IPS-NIHi11 (cell line): ENCODE measurements at regions not wholly inside any gene's neighbourhood (a gene's known extent, or its start where the extent isn't known, plus 50 kb on each side); places are given as distances from the start of the nearest gene placed in this dataset.
"Not testable (repeated sequence)": the region's sequence is repeated elsewhere in the genome, so short reads cannot be mapped to it uniquely, and the experiment has no call there.

ENCODE experiments used
- DNase-seq: peaks from one replicate; pipeline ENCODE4 v3.0.0; 2012; ENCODE audit warnings: mixed read lengths, low spot score

GRCh38 chr7:82562716-82563404 lies 119.3 kb upstream of the CACNA2D1 start:
- DNase-seq = no peak

- DNase-seq = peak; percentile 48
Measured at GRCh38 chr7:82559193-82559805, 115.7 kb upstream of the CACNA2D1 start.

GRCh38 chr7:82549616-82550285 lies 106.2 kb upstream of the CACNA2D1 start:
- no peak for DNase-seq

- no peak for DNase-seq
Measured at GRCh38 chr7:82548141-82548688, 104.6 kb upstream of the CACNA2D1 start.

GRCh38 chr7:82542665-82543064 lies 99.1 kb upstream of the CACNA2D1 start:
- no peak for DNase-seq

- DNase-seq = no peak
Measured at GRCh38 chr7:82539969-82540368, 96.4 kb upstream of the CACNA2D1 start.

GRCh38 chr7:82534684-82535083 lies 91.1 kb upstream of the CACNA2D1 start:
- no peak for DNase-seq

- DNase-seq = no peak
Measured at GRCh38 chr7:82530361-82530760, 86.8 kb upstream of the CACNA2D1 start.

GRCh38 chr7:82528577-82529310 lies 85.2 kb upstream of the CACNA2D1 start:
- DNase-seq = no peak

GRCh38 chr7:82527851-82528250 lies 84.3 kb upstream of the CACNA2D1 start:
- no peak for DNase-seq

- DNase-seq = no peak
Measured at GRCh38 chr7:82521906-82522445, 78.4 kb upstream of the CACNA2D1 start.

GRCh38 chr7:82517050-82517449 lies 73.5 kb upstream of the CACNA2D1 start:
- DNase-seq = no peak

GRCh38 chr7:82511542-82511941 lies 68.0 kb upstream of the CACNA2D1 start:
- DNase-seq = no peak

GRCh38 chr7:82507976-82508677 lies 64.5 kb upstream of the CACNA2D1 start:
- DNase-seq = peak; percentile 59

- DNase-seq = peak; percentile 23
Measured at GRCh38 chr7:82507365-82507975, 63.9 kb upstream of the CACNA2D1 start.

- no peak for DNase-seq
Measured at GRCh38 chr7:82506702-82507101, 63.1 kb upstream of the CACNA2D1 start.

GRCh38 chr7:82506208-82506607 lies 62.6 kb upstream of the CACNA2D1 start:
- no peak for DNase-seq

- DNase-seq = no peak
Measured at GRCh38 chr7:82501346-82501745, 57.8 kb upstream of the CACNA2D1 start.

GRCh38 chr7:82499546-82499945 lies 56.0 kb upstream of the CACNA2D1 start:
- not testable (repeated sequence) for DNase-seq

- DNase-seq = no peak
Measured at GRCh38 chr7:82494420-82494819, 50.8 kb upstream of the CACNA2D1 start.
